ENCODE measurements at regions not wholly inside any gene's neighbourhood (a gene's known extent, or its start where the extent isn't known, plus 50 kb on each side); places are given as distances from the start of the nearest gene placed in this dataset.

DNA sequence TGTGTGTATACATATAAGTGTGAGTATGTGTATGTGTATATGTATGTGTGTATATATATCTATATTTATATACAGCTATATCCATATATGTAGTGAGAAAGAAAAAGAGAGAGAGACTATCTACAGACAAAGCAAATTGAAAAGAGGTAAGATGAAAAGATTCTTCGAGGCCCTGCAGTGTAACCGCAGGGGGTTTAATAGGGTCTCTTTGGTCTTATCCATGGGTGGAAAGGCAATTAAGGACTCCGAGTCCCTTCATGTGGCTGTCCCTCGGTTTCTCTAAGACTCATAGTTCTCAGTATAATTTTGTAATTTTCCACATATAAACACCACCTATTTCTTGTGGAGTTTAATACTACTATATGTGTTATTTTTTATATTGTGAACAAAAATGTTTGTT, 50.6 kb upstream of the JAZF1 start:
- DNase-seq (ENCODE audit: low spot score), result no peak

DNA sequence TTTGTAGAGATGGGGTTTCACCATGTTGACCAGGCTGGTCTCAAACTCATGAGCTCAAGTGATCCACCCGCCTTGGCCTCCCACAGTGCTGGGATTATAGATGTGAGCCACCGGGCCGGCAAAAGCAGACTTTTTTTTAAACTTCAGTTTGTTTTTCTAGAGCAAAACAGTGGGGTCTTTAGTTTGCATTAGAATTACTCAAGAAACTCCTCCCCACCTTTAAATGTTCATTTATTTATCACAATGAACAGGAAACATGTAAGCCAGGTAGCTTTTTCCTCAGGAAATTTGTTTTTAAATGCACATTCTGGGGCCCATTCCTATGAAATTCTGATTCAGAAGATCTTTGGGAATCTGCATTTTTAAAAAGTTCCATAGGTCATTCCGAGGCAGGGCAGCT, 56.0 kb upstream of the JAZF1 start:
- DNase-seq (ENCODE audit: low spot score), result no peak

DNA sequence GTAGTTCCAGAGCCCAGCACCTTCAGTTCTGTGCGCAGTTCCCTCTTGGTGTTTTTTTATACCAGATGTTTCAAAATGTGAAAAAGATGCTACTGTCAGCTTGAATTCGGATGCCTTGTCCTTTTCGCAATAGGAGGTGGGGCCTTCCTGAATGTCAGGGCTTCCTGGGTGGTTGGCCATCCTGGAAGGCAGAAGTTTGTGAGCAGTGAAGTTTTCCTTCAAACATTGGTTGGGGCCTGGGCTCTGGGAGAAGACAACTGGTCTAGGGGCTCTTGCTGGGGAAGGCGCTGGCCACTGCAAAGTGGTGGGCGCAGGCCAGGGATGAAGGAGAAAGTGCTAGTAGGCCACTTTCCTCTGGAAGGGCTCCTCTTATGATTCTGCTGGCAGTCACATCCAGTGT, 56.8 kb upstream of the JAZF1 start:
- DNase-seq (ENCODE audit: low spot score), result no peak

DNA sequence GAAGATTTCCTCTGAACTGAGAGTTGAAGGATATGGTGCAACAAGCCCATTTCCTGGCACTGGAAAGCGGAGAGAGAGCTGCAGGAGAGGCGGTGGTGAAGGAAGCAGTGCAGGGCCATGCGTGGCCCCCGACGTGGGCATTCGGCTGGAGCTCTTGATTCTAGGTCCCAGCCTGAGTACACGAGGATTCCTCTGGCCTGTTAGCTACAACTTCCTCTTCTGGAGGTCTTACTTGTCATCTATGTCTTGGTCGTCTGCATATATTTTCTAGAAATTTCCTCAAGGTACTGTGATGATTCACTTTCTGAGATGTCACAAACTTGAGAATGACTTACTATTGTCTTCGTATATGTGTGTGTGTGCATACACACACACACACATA, 59.2 kb upstream of the JAZF1 start:
- no peak for DNase-seq (ENCODE audit: low spot score)

DNA sequence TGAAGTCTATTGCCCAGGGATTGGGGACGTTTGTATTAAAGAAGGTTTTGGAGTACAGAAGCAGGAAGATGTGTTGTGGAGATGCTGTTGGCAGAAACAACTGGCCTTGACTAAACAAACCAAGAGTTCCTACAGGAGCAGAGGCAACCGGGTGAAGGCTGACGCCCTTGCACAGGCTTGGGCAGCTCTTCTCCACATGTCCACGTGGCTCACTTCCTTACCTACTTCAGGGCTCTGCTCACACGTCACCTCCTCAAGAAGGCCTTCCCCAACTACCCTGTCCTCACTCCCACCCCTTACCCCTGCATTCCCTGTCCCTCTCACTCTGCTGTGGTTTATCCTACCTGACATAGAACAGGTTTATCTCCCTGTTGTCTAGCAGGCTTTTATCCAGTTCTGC, 59.9 kb upstream of the JAZF1 start:
- DNase-seq (ENCODE audit: low spot score), result no peak

DNA sequence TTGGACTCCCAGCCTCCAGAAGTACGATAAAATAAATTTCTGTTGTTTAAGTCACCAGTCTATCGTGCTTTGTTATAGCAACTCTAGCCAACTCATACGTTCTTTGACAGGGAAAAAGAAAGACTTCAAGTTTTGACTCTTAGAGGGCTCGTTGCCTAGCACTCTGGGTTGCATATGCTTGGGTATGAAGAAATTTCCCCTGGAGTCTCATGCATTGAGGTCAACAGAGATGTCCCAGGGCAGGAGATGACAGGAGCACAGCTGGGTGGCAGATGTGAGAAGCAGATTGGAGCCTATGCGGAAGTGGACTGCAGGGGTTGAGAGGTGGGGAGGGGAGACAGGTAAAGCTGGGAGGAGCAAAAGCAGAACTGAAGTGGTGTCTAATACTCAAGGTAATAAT, 63.3 kb upstream of the JAZF1 start:
- no peak for DNase-seq (ENCODE audit: low spot score)

DNA sequence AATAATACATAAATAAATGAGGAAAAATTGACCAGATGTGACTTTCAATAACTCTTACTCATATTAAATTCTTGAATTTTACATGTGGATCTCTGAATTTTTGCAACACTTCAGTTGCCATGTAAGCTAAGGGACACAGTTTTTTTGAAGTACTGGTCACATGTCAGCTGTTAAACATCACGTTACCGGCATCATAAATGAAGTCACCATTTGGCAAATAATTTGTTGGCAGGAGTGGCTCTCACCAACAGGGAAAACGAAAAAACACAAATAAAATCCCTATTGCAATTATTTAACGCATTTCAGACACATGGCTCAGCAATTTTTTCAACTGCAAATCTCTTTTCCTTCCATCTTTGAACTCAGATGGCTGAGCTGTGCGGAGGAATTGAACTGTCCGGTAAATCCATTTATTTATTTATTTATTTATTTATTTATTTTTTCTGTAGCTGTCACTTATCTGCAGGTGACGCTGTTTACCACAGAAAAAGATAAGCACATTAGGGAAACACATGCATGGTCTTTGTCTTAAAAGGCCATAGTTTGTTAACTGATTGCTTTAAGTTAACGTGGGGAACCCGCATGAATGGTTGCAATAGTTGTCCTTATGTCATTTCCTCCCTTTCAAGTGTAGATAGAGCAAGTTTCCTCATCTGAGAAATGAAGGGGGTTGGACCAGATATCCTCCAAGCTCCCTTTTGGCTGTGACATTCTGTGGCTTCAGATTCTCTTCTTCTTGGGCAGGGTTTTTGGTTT, 64.7 kb upstream of the JAZF1 start:
- no peak for DNase-seq (ENCODE audit: low spot score)

DNA sequence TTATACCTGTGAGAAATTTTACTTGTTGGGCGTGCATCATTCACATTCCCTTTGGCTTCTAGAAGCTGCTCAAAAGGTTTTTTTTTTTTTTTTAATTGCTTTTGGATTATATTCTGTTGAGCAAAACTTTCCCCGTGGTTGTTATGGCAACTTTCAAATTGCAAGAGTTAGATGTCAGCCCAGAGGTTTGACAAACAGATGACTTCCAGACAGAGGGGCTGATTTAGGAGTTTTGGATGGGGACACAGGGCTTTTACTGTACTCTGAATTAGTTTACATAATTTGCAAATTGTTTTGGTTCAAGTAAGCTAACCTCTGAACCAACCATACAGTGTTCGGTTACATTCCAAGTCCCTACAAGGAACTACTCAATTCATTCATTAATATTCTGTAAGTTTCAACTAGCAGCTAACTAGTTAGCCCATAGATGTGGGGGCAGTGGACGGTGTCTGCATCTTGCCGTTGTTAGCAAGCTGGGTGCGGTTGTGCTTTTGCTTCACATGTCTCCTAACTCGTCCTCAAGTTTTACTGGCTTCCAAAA, 66.4 kb upstream of the JAZF1 start:
- no peak for DNase-seq (ENCODE audit: low spot score)

DNA sequence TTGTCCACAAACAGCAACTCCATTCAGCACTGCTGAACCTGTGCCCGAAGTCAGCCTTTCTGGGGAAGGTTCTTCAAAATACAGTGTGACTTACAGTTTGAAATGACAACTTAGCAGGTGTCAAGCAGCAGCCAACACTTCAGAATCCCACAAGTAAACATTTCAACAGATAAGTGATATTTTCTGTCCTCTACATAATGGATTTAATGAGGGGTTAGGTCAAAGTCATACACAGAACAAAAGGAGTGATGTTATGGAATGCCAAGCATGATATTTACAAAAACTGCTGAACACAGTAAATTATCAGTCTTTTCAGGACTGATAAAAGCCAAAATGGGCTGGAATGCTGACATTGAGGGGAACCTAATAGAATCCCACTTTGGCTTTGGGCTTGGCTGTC, 77.6 kb upstream of the JAZF1 start:
- DNase-seq (ENCODE audit: low spot score), result no peak

DNA sequence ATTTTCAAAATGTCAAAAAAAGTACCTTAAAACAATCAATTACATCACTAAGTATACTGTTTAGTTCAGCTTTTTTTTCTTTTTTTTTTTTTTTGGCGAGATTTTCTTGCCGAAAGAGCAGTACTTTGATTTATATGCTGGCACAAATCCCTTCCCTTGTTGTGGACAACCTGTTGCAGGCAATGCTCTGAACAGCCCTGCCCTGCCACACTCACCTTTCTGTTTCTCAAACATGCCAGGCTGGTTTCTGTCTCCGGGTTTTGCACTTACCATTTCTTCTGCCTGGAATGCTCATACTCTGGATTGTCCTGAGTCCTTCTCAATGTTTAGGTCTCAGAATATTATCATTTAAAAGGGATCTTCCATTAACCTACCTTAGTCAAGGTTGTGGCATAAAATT, 80.4 kb upstream of the JAZF1 start:
- DNase-seq (ENCODE audit: low spot score), result no peak

DNA sequence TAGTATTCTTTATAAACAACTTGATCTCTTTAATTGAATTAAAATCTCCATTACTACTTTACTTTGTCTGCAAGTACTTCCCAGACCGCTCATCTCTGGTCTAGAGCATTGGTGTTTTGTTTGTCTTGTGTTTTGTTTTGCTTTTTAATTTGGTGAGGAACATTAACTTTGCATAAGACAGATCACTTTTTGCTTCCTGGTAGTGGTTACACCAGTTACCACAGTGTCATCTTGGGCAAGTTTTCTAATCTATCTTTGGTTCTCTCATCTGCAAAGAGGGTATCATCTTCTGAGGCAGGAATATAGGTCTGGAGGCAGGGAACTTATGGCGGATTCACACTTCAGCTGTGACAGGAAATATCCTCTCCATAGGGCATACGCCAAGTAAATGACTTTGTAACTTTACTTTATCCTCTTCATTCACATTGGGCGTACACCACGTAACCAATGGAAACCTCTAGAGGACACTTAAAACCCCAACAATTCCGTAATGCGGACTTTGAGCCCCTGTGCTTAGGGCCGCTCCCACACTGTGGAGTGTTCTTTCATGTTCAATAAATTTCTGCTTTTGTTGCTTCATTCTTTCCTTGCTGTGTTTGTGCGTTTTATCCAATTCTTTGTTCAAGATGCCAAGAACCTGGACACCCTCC, 83.2 kb upstream of the JAZF1 start:
- no peak for DNase-seq (ENCODE audit: low spot score)

DNA sequence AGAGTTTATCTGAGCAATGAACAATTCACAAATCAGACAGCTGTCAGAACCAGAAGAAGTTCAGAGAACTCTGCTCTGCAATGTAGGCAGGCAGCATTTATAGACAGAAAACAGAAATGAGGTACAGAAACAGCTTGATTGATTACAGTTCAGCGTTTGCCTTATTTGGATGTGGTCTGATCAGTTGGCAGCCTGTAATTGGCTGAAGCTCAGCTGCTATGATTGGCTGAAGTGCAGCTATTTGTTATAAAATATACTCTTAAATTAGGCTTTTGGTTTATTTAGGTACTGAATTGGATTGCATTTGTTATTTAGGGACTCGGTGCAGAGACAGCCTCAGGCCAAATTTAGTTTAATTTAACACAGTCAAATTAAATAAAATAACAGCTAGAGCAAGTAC, 85.8 kb upstream of the JAZF1 start:
- no peak for DNase-seq (ENCODE audit: low spot score)

DNA sequence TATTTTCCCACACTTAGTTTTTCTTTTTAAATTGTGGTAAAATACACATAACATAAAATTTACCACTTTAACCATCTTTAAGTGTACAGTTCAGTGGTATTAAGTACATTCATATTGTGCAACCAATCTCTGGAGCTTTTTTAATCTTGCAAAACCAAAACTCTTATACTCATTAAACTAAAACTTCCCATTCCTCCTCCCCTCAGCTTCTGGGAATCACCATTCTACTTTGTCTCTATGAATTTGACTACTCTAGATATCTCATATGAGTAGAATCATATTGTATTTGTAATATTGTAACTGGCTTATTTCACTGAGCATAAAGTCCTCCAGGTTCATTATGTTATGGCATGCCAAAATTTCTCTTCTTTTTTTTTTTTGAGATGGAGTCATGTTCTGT, 86.4 kb upstream of the JAZF1 start:
- no peak for DNase-seq (ENCODE audit: low spot score)

DNA sequence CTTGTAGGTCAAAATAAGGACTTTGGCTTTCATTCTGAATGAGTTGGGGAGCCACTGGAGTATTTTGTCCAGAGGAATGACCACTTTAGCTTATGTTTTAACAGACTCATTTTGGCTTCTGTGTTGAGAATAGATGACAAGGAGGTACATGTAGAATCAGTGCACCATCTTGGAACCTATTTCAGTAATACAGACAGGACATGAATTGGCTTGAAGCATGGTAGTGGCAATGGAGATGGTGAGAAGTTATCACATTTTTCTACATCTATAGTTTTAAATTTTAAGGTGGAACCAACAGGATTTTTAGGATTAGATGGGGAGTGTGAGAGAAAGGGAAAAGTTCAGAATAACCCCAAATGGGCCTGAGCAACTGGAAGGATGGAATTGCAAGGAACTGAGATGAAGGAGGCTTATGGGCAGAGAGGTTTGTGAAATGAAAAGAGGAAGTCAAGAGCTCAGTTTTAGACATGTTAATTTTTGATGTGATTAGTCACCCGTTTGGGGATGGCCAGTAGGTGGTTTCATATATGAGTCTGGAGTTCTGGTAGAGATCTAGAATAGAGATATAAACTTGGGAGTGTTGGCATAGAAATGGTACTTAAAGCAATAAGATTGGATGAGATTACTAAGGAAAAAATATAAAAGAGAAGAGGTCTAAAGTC, 89.2 kb upstream of the JAZF1 start:
- DNase-seq (ENCODE audit: low spot score), result no peak

DNA sequence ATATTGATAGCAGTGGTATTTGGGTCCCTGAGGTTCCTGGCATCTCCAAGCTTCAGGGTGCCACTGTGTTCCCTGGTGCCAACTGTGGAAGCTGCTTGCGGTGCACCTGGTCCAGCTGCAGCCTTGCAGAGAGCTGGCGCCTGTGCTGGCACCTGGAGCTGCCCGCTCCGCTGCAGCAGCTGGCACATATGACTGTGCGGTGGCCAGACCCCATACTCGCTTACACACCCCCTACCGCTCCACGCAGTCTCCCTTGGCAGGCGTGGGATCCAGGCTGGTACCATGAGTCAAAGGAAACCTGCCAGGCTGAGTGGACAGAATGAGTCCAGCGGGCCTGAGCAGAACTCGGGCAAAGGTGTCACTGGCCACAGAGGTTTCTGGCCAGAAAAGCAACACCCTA, 89.9 kb upstream of the JAZF1 start:
- DNase-seq (ENCODE audit: low spot score), result no peak

DNA sequence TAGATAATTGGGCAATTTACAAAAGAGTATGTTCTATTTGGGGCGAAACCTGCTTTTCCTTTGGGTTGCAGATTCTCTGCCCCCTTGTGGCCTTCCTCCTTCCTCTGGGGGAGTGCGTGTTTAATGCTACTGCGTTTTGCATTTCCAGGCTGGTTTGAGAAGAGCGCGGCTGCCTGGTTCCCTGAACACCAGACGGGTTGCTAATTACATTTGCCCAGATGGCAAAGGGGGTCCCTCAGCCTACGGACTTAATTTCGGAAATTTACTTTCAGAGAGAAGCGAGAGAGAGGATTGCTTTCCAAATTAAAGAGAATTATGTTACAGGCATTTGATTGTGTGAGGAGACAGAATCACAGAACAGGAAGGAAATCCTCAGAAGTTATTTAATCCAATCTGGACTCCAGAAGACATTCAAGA, 91.9 kb upstream of the JAZF1 start:
- peak; percentile 71 for DNase-seq (ENCODE audit: low spot score)

DNA sequence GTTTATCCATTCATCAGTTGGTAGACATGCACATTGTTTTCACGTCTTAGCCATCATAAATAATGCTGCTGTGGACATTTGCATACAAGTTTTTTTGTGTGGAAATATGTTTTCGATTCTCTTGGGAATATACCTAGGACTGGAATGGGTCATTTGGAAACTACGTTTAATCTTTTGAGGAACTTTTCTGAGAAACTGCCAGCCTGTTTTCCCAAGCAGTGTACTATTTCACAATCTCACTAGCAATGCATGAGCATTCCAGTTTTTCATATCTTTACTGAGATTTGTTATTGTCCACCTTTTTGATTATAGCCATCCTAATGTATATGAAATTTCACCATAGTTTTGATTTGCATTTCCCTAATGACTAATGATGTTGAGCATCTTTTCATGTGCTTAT, 95.7 kb upstream of the JAZF1 start:
- no peak for DNase-seq (ENCODE audit: low spot score)

DNA sequence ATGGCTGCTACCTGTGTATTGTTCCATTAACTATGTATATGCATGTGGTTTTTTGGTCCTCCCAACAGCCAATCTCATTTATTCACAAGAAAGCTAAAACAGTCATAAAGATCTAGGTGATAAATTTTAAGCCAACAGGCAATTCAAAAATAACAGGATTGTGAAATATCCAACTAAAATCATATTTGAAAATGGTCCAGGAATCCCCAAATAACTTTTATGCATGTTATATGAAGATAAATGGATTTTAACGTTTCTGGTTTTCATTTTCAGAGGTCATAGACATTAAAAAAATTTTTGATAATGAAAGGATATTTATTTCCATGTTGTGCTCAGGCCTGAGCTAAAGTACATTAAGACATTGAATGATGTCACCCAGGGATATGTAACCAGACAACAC, 96.8 kb upstream of the JAZF1 start:
- DNase-seq (ENCODE audit: low spot score), result no peak

DNA sequence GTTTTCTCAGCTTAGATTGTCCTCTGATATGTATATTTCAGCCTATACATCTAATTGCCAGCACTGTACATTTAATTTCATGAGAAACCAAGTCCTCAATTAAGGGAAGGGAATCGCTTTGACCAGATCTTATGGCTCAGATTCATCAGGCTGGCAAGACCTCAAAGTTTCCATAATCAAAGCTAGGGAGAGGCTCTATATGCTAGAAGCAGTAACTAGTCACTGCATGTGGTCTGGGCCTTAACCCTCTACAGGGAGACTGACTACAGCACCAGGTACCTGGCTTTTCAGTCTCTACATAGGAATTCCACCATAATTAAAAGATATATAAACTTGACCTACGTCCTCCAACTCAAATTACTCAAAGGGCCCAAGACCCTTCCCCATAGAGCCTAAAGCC, 97.4 kb upstream of the JAZF1 start:
- DNase-seq (ENCODE audit: low spot score), result no peak

DNA sequence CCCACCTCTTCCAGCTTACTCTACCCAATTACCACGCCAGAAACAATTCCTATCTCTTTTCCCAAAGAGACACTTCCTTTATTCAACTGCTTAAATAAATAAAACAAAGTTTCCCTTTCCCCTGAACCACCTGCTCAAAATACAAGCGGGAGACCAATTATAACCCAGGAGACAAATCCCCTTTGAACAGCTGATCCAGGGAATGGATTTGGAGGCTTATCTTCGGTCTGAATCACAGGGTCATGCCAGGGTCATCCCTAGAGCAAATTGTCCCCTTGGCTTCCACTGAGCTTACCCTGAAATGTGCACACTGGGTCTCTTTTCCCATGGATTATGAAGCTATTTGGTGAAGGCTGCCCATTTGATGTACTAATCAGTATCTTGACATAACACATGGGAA, 99.9 kb upstream of the JAZF1 start:
- DNase-seq (ENCODE audit: low spot score), result peak; percentile 41

DNA sequence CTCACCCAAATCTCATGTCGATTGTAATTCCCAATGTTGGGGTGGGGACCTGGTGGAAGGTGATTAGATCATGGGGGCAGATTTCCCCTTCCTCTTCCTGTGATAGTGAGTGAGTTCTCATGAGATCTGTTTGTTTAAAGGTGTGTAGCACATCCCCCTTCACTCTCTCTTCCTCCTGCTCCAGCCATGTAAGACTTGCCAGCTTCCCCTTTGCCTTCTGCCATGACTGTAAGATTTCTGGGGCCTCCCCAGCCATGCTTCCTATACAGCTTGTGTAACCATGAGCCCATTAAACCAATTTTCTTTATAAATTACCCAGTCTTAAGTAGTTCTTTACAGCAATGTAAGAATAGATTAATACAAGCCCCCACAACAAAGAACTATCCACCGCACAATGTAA, 109.9 kb upstream of the JAZF1 start:
- no peak for DNase-seq (ENCODE audit: low spot score)

DNA sequence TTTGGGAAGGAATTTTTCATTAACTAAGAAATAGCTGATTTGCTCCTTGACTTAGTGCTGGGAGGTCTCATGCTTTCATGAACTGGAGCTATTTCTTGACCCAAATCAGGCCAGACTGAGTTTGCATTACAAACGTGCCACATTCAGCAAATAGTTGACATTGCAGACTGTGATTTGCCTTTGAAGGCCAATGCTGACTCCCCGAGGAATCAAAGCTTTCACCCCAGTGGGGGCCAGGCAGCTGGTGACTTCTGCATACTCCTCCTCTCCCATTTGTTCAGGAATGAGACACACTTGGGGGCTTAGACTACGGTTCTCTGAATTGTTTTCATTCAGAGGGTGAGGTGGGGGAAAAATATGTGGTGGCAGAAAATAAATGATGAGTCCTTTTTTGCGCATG, 111.0 kb upstream of the JAZF1 start:
- no peak for DNase-seq (ENCODE audit: low spot score)

Data from umbilical cord (tissue), 1 donor.